Breast epithelium (tissue), 4 donors: ENCODE measurements at regions not wholly inside any gene's neighbourhood (a gene's known extent, or its start where the extent isn't known, plus 50 kb on each side); places are given as distances from the start of the nearest gene placed in this dataset.

ENCODE experiments used
- DNase-seq, 2 donors: peaks; one replicate each; pipeline ENCODE4 v3.0.0-alpha.2; 2019; ENCODE audit warnings: low spot score in 2 of 2
- H3K27ac ChIP-seq, 2 donors: fragments of 200-600 bp; sonication (generic) in 1 of 2; one replicate each; pipeline ENCODE4 v1.5.1; 2016 to 2019; ENCODE audit warnings: mild to moderate bottlenecking in 1 of 2
- H3K27me3 ChIP-seq, 2 donors: fragments of 200-600 bp; sonication (generic) in 1 of 2; one replicate each; pipeline versions ENCODE4 v1.5.1 to v1.6.0; 2017 to 2019; ENCODE audit warnings: control low read depth in 1 of 2, mild to moderate bottlenecking in 1 of 2
- H3K36me3 ChIP-seq: fragments of 200-600 bp; one replicate; pipeline ENCODE4 v1.5.1; 2019
- H3K4me1 ChIP-seq, 2 donors: fragments of 200-600 bp; sonication (generic); one replicate each; pipeline ENCODE4 v1.5.1; 2016 to 2019; ENCODE audit warnings: control low read depth in 1 of 2
- H3K4me3 ChIP-seq, 3 donors: fragments of 200-600 bp; sonication (generic); 1 replicate in 2 of 3; 2 replicates in 1 of 3; pipeline ENCODE4 v1.5.1; 2016 to 2019; ENCODE audit warnings: mild to moderate bottlenecking in 3 of 3, moderate library complexity in 2 of 3
- H3K9me3 ChIP-seq, 2 donors: fragments of 200-600 bp; sonication (generic) in 1 of 2; one replicate each; pipeline ENCODE4 v1.5.1; 2016 to 2019; ENCODE audit warnings: control low read depth in 1 of 2
- CTCF ChIP-seq, 3 donors: fragments of 450-650 bp; IDR thresholded peaks; one replicate each; pipeline ENCODE4 v1.5.1; 2016 to 2017; ENCODE audit warnings: antibody characterized with exemption in 3 of 3, mild to moderate bottlenecking in 3 of 3, moderate library complexity in 3 of 3
- POLR2A ChIP-seq: fragments of 450-650 bp; IDR thresholded peaks from one replicate; pipeline ENCODE4 v1.6.1; 2016; ENCODE audit warnings: antibody characterized with exemption, mild to moderate bottlenecking, moderate library complexity
- POLR2AphosphoS5 ChIP-seq, 3 donors: sonication (generic); formaldehyde crosslinking; IDR thresholded peaks; one replicate each; pipeline ENCODE4 v1.6.1; 2017; ENCODE audit warnings: antibody characterized with exemption in 3 of 3
- intact Hi-C: fragments of 100-400 bp; cut with DNase I; formaldehyde crosslinking; loops from one replicate; pipeline ENCODE4 v1.15.1; 2023; ENCODE audit warnings: low total_unique reads

- intact Hi-C loops, result no loop called here
- peaks cover 5 to 7% of the 10 kb centered on the region in 2 donors for H3K9me3 ChIP-seq
- no peaks in the 10 kb centered on the region for H3K36me3 ChIP-seq
- no peak for TF ChIP-seq POLR2A
- TF ChIP-seq CTCF (IDR thresholded peaks at IDR 0.05), result no peak
- no peak for TF ChIP-seq POLR2AphosphoS5 (IDR thresholded peaks at IDR 0.05)
- H3K27ac ChIP-seq, result no peak overlapping the region
- DNase-seq, result no peak
- H3K4me1 ChIP-seq, result no peaks in the 10 kb centered on the region
- no peaks in the 10 kb centered on the region for H3K27me3 ChIP-seq
- no peak overlapping the region for H3K4me3 ChIP-seq
These were observed 50.5 kb upstream of the EPS8L3 start for GRCh38 chr1:109814223-109814622.
